ENCODE measurements at regions not wholly inside any gene's neighbourhood (a gene's known extent, or its start where the extent isn't known, plus 50 kb on each side); places are given as distances from the start of the nearest gene placed in this dataset.

- no peak for DNase-seq
- H3K36me3 ChIP-seq, result no peaks in the 10 kb centered on the region
- no peaks in the 10 kb centered on the region for H3K9me3 ChIP-seq
- no peaks in the 10 kb centered on the region for H3K27me3 ChIP-seq
- H3K4me1 ChIP-seq, result peaks cover 0 to 8% (median 4%) of the 10 kb centered on the region in 4 donors
- no peak overlapping the region for H3K4me3 ChIP-seq
- no peak overlapping the region for H3K27ac ChIP-seq
- TF ChIP-seq EP300 (IDR thresholded peaks at IDR 0.05) (no peak), POLR2AphosphoS5 (IDR thresholded peaks at IDR 0.05) (no peak), POLR2A (IDR thresholded peaks at IDR 0.05) (no peak), CTCF (IDR thresholded peaks at IDR 0.05) (no peak)
- WGBS, 5 donors, result 77 to 90% (median 88%) methylated on average over 3 of the region's 3 CpGs
- intact Hi-C loops (cut with DNase I; ENCODE audit: low total_unique reads), result no loop called here
Measured at GRCh38 chr6:23418095-23418494, 707.9 kb upstream of the NRSN1 start.

GRCh38 chr6:23419046-23419445 is 707.0 kb upstream of the NRSN1 start:
- Histone ChIP-seq H3K27me3 (no peaks in the 10 kb centered on the region), H3K4me1 (peaks cover 0 to 5% (median 2%) of the 10 kb centered on the region in 4 donors), H3K4me3 (no peak overlapping the region), H3K9me3 (no peaks in the 10 kb centered on the region), H3K36me3 (no peaks in the 10 kb centered on the region), H3K27ac (no peak overlapping the region)
- TF ChIP-seq POLR2AphosphoS5 (IDR thresholded peaks at IDR 0.05) (no peak), POLR2A (IDR thresholded peaks at IDR 0.05) (no peak), EP300 (IDR thresholded peaks at IDR 0.05) (no peak), CTCF (IDR thresholded peaks at IDR 0.05) (no peak)
- DNase-seq, result no peak
- 85 to 100% (median 96%) methylated on average over 1 of the region's 1 CpG for WGBS, 5 donors
- intact Hi-C loops (cut with DNase I; ENCODE audit: low total_unique reads), result no loop called here

GRCh38 chr6:23420659-23421350 is 705.2 kb upstream of the NRSN1 start:
- Histone ChIP-seq H3K36me3 (no peaks in the 10 kb centered on the region), H3K9me3 (no peaks in the 10 kb centered on the region), H3K4me1 (no peaks in the 10 kb centered on the region), H3K4me3 (no peak overlapping the region), H3K27ac (no peak overlapping the region), H3K27me3 (no peaks in the 10 kb centered on the region)
- DNase-seq, result no peak
- intact Hi-C loops (cut with DNase I; ENCODE audit: low total_unique reads), result no loop called here
- TF ChIP-seq POLR2A (IDR thresholded peaks at IDR 0.05), result no peak
- TF ChIP-seq POLR2AphosphoS5 (IDR thresholded peaks at IDR 0.05), result no peak
- 76 to 86% (median 81%) methylated on average over 4 of the region's 4 CpGs for WGBS, 5 donors

DNA sequence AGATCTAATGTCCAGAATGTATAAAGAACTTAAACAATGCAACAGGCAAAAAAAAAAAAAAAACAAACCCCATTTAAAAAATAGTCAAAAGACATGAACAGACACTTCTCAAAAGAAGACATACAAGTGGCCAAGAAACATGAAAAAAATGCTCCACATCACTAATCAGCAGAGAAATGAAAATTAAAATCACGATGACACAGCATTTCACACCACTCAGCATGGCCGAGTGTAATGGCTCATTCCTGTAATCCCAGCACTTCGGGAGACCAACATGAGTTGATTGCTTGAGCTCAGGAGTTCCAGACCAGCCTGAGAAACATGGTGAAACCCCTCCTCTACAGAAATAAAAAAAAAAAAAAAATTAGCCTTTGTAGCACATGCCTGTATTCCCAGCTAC is 701.4 kb upstream of the NRSN1 start:
- intact Hi-C loops (cut with DNase I; ENCODE audit: low total_unique reads), result no loop called here
- no peak for DNase-seq
- Histone ChIP-seq H3K4me3 (no peak overlapping the region), H3K27ac (no peak overlapping the region), H3K4me1 (no peaks in the 10 kb centered on the region), H3K27me3 (no peaks in the 10 kb centered on the region), H3K36me3 (no peaks in the 10 kb centered on the region), H3K9me3 (peaks cover 0 to 8% (median 2%) of the 10 kb centered on the region in 4 donors)
- no peak for TF ChIP-seq CTCF (IDR thresholded peaks at IDR 0.05)
- no peak for TF ChIP-seq POLR2AphosphoS5 (IDR thresholded peaks at IDR 0.05)
- no peak for TF ChIP-seq POLR2A (IDR thresholded peaks at IDR 0.05)
- no peak for TF ChIP-seq EP300 (IDR thresholded peaks at IDR 0.05)
- 88 to 97% (median 91%) methylated on average over 3 of the region's 3 CpGs for WGBS, 5 donors

DNA sequence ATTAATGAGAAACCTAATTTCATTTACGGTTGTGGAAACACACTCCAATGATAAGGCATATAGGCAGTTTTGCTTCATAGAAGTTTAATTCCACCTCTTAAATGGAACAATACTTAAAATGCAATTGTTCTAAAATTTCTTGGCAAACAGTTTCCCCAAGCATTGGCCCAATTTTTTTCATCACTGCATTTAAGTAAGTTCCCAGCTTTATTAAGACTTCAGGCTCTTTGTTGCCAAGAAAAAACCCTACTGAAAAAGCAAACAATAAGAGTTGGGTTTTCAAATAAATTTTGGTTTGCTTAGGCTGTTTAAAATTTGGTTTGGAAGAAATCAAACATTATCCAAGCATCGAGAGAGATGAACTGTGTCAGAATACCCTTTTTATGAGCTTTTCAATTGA is 690.9 kb upstream of the NRSN1 start:
- 53 to 61% (median 59%) methylated on average over 2 of the region's 2 CpGs for WGBS, 5 donors
- Histone ChIP-seq H3K27ac (no peak overlapping the region), H3K27me3 (no peaks in the 10 kb centered on the region), H3K36me3 (no peaks in the 10 kb centered on the region), H3K9me3 (peaks cover 0 to 7% (median 3%) of the 10 kb centered on the region in 4 donors), H3K4me3 (no peak overlapping the region), H3K4me1 (no peaks in the 10 kb centered on the region)
- no peak for TF ChIP-seq POLR2A (IDR thresholded peaks at IDR 0.05)
- TF ChIP-seq CTCF (IDR thresholded peaks at IDR 0.05), result no peak
- TF ChIP-seq EP300 (IDR thresholded peaks at IDR 0.05), result no peak
- TF ChIP-seq POLR2AphosphoS5 (IDR thresholded peaks at IDR 0.05), result no peak
- DNase-seq, result no peak
- intact Hi-C loops (cut with DNase I; ENCODE audit: low total_unique reads), result no loop called here

Measured in stomach (tissue), 8 donors.